ENCODE measurements at regions not wholly inside any gene's neighbourhood (a gene's known extent, or its start where the extent isn't known, plus 50 kb on each side); places are given as distances from the start of the nearest gene placed in this dataset.

DNA sequence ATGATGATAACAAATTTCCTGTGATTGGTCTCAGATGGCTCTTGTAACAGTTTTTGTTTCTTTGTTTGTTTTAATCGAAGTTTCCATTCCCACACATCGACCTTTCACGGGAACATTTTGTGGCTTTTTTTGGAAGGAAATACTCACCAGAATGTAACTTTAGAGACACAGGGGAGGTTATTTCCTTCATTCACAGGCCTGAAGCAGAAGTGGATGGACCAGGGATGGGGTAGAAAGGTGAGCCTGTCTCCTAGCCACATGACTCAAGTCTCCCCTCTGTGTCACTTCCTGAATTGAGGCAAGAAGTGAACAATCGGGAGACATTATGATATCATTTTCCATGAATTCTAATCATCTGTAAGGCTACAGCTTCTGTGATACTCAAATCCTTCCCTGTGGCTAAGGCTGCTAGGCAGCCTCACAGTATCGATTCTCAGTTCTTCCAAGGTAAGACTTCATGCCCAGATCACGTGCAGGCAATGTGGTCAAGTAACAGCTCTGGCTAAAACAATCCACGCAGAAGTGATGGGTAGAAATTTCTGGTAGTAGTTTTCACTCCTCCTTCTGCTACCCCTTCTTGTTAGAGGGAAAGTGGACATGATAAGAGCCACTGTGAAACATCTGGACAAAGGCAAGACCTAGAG, 203.9 kb upstream of the NEBL start:
- no peak for TF ChIP-seq CTCF (IDR thresholded peaks at IDR 0.05; ENCODE audit: control extremely low read depth, extremely low read depth, low read depth, missing control alignments)
- POLR2A ChIA-PET: no interaction called here
- DNase-seq (ENCODE audit: extremely low spot score): no peak
- CTCF ChIA-PET: interaction anchor here (1.7 to 1.9 kb wide), 2 partner anchors 10 to 22 kb away, joined by 4 to 5 read pairs; no protein-coding TSS in a partner anchor

- no peak for TF ChIP-seq CTCF (IDR thresholded peaks at IDR 0.05; ENCODE audit: control extremely low read depth, extremely low read depth, low read depth, missing control alignments)
- ChIA-PET POLR2A (no interaction called here), CTCF (interaction anchor here (1.9 kb wide), 1 partner anchor 22 kb away, joined by 4 read pairs; no protein-coding TSS in a partner anchor)
- DNase-seq (ENCODE audit: extremely low spot score): no peak
Observed at GRCh38 chr10:21100190-21100589, 203.1 kb upstream of the NEBL start.

DNA sequence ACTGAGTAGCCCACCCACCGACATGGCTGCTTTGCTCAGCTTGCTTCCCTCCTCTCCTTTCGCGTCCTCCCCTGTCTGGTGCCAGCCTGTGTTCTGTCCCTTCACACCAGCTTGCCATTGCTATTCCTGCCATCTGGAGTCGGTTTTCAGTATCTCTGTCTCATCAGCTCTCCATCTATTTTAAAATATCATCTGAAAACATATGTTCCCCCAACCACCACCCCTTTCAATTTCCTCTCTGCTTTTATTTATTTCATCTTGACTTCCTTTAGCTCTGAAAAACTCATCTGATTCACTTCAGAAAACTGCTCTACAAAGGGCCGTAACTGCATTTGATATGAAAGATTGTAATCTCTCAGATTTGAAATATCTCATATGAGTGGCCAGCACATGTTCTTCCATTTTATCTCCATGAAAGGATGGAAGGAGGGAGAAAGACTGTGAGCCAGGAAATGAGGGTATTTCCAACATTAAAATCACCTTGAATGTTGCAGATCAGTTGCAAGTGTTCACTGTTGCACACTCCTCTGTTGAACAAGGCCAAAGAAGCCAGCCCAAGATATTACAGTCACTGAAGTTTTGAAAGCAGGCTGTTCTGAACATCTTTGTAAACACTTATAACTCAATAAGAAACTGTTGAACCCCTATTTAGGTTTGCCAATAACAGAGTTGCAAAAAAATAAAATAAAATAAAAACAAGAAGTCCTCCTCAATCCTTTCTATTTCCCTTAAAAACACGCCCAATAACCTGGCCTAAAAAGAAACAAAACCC, 202.4 kb upstream of the NEBL start:
- POLR2A ChIA-PET: no interaction called here
- CTCF ChIA-PET: interaction anchor here (1.1 to 1.2 kb wide), 2 partner anchors 10 to 21 kb away, joined by 3 read pairs; no protein-coding TSS in a partner anchor
- no peak for DNase-seq (ENCODE audit: extremely low spot score)
- TF ChIP-seq CTCF (IDR thresholded peaks at IDR 0.05; ENCODE audit: control extremely low read depth, extremely low read depth, low read depth, missing control alignments): no peak

DNA sequence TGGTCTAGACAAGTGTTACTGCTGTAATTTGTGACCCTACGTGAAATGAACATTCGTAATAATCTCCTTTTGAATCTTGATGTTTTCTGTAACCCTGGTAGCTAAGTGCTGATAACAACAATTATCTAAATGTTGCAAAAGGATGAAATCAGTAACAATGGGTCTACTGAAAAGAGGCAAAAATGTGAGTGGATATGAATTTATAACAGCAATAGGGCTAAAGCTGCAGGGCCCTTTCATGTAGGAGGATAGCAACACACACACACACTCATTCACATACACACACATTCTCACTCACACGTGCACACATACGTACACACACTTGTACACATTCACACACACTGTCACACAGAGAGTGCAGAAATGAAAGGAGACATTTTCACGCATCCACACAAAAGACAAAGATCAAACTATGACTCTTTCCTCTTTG, 200.8 kb upstream of the NEBL start:
- ChIA-PET CTCF (interaction anchor here (1.2 to 1.6 kb wide), 4 partner anchors 12 to 32 kb away, joined by 3 to 4 read pairs (median 3); no protein-coding TSS in a partner anchor), POLR2A (no interaction called here)
- no peak for TF ChIP-seq CTCF (IDR thresholded peaks at IDR 0.05; ENCODE audit: control extremely low read depth, extremely low read depth, low read depth, missing control alignments)
- DNase-seq (ENCODE audit: extremely low spot score): no peak

DNA sequence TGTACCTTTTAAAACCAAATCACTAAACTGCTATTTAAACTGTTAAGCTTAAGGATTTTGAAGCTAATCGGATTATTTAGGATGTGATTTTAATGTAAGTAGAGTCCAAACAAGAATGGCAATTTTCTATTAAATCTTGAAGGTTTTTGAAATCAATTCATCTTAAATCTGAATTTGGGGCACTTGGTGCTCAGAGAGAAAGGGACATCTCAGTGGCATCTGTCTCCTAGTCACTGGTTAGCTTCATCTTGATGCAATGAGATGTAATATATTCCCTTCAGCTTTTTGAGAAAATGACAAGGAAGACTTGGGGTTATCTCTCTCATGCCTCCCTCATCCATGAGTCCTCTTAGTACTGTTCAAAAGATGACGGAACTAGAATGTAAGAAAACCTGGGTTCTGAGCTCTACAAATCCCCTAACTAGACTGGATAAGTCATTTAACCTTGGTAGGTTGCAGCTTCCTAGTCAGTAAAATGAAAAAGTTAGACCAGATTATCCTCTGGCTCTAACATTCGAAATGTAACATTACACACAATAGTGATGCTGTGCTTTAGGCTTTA, 198.5 kb upstream of the NEBL start:
- no peak for DNase-seq (ENCODE audit: extremely low spot score)
- ChIA-PET POLR2A (no interaction called here), CTCF (interaction anchor here (0.6 kb wide), 1 partner anchor 8 kb away, joined by 3 read pairs; no protein-coding TSS in a partner anchor)
- no peak for TF ChIP-seq CTCF (IDR thresholded peaks at IDR 0.05; ENCODE audit: control extremely low read depth, extremely low read depth, low read depth, missing control alignments)

DNA sequence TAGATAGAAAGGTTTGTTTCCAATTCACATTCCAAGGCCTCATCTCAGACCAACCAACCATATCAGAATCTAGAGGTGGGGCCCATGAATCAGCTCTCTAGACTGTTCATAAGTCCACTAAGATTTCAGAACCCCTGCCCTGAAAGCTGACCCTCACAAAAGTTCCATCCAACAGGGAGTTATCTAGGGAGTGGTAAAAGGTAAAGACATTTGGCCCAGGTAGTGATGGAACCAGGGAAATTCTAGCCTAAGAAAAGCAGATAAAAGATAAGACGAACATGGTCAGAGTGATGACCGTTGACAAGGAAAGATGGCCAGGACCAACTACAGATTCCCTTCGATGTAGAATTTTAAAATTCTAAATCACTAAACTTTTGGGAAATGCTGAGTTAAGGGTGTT, 198.0 kb upstream of the NEBL start:
- no peak for DNase-seq (ENCODE audit: extremely low spot score)
- ChIA-PET POLR2A (no interaction called here), CTCF (no interaction called here)
- no peak for TF ChIP-seq CTCF (IDR thresholded peaks at IDR 0.05; ENCODE audit: control extremely low read depth, extremely low read depth, low read depth, missing control alignments)

Measured in GM10248 (cell line).